ENCODE measurements at regions not wholly inside any gene's neighbourhood (a gene's known extent, or its start where the extent isn't known, plus 50 kb on each side); places are given as distances from the start of the nearest gene placed in this dataset.

GRCh38 chr2:180130403-180130802, 123.3 kb upstream of the CWC22 start:
- intact Hi-C loops (cut with DNase I; ENCODE audit: low total_unique reads) = loop anchor here (10.0 kb wide), 1 partner anchor 1344 kb away; no protein-coding TSS in a partner anchor
- DNase-seq = no peak
- TF ChIP-seq CTCF (IDR thresholded peaks at IDR 0.05 in 8 of 11, conservative IDR thresholded peaks at IDR 0.05 in 3 of 11) (no peak), POLR2AphosphoS5 (IDR thresholded peaks at IDR 0.05) (no peak), POLR2A (IDR thresholded peaks at IDR 0.05) (no peak)
- H3K36me3 ChIP-seq = no peaks in the 10 kb centered on the region
- H3K4me1 ChIP-seq = no peaks in the 10 kb centered on the region
- H3K4me3 ChIP-seq = no peak overlapping the region
- H3K27me3 ChIP-seq (replicated peaks in 1 of 7) = peaks cover 0 to 11% (median 0%) of the 10 kb centered on the region in 7 donors
- no peak overlapping the region for H3K27ac ChIP-seq
- H3K9me3 ChIP-seq = no peaks in the 10 kb centered on the region

GRCh38 chr2:180128861-180129260, 121.8 kb upstream of the CWC22 start:
- no peak for TF ChIP-seq CTCF (IDR thresholded peaks at IDR 0.05 in 8 of 11, conservative IDR thresholded peaks at IDR 0.05 in 3 of 11)
- no peak for TF ChIP-seq POLR2A (IDR thresholded peaks at IDR 0.05)
- no peak for TF ChIP-seq POLR2AphosphoS5 (IDR thresholded peaks at IDR 0.05)
- Histone ChIP-seq H3K27ac (no peak overlapping the region), H3K4me3 (no peak overlapping the region), H3K9me3 (no peaks in the 10 kb centered on the region), H3K27me3 (replicated peaks in 1 of 7) (peaks cover 0 to 7% (median 0%) of the 10 kb centered on the region in 7 donors), H3K4me1 (peaks cover 0 to 3% (median 0%) of the 10 kb centered on the region in 6 donors), H3K36me3 (no peaks in the 10 kb centered on the region)
- DNase-seq = no peak
- intact Hi-C loops (cut with DNase I; ENCODE audit: low total_unique reads) = loop anchor here (5.0 to 10.0 kb wide), 2 partner anchors 933 to 1586 kb away; no protein-coding TSS in a partner anchor
- WGBS, 5 donors = 85 to 97% (median 89%) methylated on average over 2 of the region's 2 CpGs

GRCh38 chr2:180125245-180125962, 118.3 kb upstream of the CWC22 start:
- intact Hi-C loops (cut with DNase I; ENCODE audit: low total_unique reads) = loop anchor here (5.0 to 10.0 kb wide), 2 partner anchors 937 to 1589 kb away; no protein-coding TSS in a partner anchor
- peak in 5 of 11 experiments; percentile 28 to 42 (median 37) for TF ChIP-seq CTCF (IDR thresholded peaks at IDR 0.05 in 8 of 11, conservative IDR thresholded peaks at IDR 0.05 in 3 of 11)
- no peak for TF ChIP-seq POLR2A (IDR thresholded peaks at IDR 0.05)
- Histone ChIP-seq H3K4me1 (peaks cover 0 to 3% (median 0%) of the 10 kb centered on the region in 6 donors), H3K9me3 (no peaks in the 10 kb centered on the region), H3K27me3 (replicated peaks in 1 of 7) (peaks cover 0 to 7% (median 0%) of the 10 kb centered on the region in 7 donors), H3K36me3 (no peaks in the 10 kb centered on the region), H3K27ac (no peak overlapping the region), H3K4me3 (no peak overlapping the region)
- no peak for DNase-seq
- 30 to 39% (median 38%) methylated on average over 13 of the region's 13 CpGs for WGBS, 5 donors

Measured in spleen (tissue), 11 donors.